ENCODE measurements at regions not wholly inside any gene's neighbourhood (a gene's known extent, or its start where the extent isn't known, plus 50 kb on each side); places are given as distances from the start of the nearest gene placed in this dataset.
"Not testable (repeated sequence)": the region's sequence is repeated elsewhere in the genome, so short reads cannot be mapped to it uniquely, and the experiment has no call there.

DNA sequence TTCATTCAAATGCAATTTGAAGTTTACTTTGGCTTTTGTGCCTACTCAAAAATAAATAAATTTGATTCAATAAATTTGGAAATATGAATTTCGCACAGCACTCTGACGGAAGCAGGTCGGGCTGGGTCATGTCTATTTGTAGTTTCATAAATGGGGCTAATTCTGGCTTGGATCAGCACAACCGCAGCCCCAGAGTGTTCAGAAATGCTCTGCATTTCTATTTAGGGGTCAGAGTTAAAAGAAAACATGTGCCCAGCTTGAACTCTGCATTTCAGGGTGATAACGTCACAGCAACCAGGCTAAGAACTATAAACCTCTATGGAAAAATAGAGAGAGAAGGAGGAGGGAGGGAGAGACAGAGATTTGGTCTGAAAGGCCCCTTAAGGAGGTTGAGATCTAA lies 480.9 kb upstream of the NOX3 start:
- DNase-seq (ENCODE audit: low spot score), result no peak

DNA sequence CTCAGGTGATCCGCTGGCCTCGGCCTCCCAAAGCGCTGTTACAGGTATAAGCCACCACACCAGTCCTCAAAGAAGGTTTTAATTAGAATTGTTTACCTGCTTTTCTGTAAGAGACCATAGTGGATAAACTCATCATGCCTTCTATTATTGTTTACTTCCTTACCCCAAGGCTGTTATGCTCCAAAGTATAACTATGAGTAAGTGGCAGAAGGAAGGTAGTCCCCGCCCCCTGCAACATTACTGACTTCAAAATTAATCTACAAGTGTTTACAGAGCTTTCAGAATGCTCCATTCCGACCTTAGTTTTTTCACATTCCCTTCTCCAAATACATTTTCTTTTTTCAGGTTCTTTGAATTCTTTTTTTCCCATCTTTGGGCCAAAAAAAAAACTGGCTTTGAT lies 480.5 kb upstream of the NOX3 start:
- DNase-seq (ENCODE audit: low spot score), result no peak

DNA sequence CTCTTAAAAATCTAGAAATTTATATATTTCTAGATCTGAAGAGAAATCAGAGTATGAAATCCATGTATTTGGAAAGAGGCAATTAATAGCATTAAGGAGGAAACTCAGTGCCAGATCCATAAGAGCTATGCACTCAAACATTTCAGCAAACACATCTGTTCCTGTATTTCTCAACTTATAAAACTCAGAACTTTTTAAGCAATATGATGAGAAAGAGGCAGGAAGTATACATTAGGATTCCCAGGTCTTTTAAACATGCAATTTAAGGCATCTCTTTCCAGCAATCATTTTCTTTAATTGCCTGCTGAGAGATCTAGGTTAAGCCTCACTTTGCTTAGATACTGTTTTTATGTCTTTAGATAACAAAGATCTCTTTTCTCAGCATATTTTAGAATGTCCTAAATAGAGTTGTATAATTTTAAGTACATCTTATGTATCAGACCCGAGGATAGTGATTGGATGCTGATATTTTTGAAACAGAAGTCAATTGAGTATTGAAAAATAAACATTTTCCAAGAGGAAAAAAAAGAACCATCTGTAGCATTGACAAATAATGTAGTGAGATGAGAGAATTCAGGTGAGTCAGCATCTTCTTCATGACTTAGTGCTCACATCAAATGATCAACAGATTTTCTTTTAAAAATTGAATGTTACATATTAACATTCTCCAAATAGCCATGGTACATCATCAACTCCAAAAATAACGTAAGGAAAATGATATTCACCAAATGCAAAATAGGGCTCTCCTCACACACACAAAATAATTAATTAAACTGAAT lies 461.4 kb upstream of the NOX3 start:
- DNase-seq (ENCODE audit: low spot score), result no peak

DNA sequence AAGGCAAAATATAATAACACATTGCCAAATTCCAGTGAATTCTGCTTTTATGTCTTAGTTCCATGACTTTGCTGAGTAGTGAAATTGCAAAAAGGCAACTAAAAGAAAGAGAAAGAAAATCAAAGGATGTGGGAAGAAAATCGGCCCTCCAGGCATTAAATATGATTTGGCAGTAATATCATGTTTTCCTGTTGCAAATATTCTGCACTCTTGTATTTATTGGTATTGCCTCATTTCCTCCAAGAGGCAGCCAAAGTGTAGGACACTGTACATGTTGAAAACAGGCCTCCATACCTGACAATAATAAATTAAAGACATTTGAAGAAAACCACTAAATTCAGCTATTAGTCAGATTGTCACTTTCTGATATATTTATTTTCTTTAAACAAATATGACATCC lies 460.0 kb upstream of the NOX3 start:
- DNase-seq (ENCODE audit: low spot score), result no peak

DNA sequence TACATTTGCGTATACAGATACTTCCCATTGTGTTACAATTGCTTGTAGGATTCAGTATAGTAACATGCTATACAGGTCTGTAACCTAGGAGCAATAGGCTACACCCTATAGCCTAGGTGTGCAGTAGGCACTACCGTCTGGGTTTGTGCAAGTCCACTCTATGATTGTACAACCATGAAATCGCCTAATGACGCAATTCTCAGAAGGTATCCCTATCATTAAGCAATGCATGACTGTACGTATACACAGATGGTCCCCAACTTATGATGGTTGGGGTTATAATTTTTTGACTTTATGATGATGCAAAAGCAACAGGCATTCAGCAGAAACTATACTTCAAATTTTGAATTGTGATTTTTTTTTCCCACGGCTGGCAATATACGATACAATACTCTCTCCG lies 458.2 kb upstream of the NOX3 start:
- DNase-seq (ENCODE audit: low spot score), result no peak

DNA sequence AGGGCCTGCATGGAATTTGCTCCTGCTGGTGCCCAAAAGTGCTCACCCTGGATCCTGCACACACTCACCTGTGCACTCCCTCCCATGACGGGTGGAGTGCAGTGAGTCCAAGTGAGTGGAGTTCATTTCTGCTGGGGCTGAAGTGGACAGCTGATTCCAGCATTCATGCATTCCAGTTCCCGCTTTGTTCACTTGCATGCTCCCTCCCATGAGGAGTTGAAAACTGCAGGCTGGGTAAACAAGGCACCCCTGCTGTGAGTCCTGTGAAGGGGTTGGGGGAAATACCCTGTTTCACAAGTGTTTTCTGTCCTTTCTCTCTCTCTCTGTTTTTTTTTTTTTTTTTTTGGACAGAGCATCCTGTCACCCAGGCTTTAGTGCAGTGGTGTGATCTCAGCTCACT lies 454.1 kb upstream of the NOX3 start:
- no peak for DNase-seq (ENCODE audit: low spot score)

DNA sequence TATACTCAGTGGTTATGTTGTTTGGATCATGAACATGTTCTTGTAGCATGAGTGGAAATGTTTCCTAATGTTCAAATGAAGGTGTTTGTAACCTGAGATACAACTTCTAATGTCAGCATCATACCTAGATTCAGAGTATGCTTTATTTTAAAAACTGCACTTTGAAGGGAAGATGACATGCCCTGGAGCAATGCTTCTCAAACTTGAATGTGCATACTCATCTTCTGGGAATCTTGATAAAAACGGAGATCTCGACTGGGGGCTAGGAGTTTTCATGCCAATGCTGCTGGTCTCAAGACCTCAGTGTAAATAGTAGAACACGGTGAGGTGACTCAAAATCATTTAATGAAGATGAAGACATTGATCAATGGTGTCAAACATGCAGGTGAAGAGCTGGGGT lies 440.0 kb upstream of the NOX3 start:
- no peak for DNase-seq (ENCODE audit: low spot score)

DNA sequence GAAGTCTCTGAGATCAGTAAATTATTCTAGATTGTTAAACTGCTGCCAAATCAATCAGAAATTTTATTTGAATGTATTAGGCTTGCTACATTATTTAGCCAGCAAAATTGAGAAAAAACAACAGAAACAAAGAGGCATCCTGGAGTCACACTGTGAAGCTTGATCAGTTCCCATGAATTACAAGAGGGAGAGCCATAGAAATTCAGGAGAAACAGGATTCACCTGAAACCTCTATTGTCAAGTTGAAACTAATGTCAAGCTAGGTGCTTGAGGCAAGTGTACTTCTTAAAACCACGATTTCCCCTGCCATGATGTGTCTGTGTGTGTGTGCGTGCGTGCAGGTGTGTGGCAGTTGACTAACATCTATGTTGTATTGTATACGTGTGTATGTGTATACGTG lies 439.1 kb upstream of the NOX3 start:
- no peak for DNase-seq (ENCODE audit: low spot score)

DNA sequence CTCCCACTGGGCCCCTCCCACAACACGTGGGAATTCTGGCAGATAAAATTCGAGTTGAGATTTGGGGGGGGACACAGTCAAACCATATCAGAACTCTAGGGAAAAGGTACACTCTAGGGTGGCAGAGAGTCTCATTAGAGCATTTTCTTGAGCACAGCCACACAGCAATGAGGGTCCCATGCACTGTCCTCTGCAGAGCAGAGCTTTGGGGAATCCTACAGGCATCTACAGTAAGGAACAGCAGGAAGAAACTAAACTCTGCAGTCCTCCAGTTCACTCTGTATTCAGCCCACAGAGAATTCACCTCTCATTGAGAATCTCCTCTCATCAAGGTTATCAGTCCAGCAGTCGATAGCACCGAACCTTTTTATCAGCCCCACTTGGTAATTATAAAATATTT lies 438.6 kb upstream of the NOX3 start:
- DNase-seq (ENCODE audit: low spot score), result no peak

DNA sequence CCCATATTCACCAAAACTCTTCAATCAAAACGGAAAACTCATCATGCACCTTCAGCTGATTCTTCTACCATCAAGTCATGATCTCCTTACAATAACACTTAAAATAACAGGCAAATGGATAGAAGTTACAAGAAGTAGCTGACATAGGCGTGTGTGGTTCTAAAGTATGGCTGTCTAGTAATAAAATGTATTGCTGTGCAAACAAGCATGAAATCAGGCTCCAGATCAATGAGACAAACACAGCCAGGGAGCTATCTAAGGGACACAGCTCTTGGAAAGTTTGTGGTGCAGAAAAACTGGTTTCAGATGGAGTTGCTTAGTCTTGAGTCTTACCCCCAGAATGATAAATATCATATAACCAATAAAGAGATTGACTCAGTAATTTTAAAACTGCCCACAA lies 434.8 kb upstream of the NOX3 start:
- DNase-seq (ENCODE audit: low spot score), result no peak

DNA sequence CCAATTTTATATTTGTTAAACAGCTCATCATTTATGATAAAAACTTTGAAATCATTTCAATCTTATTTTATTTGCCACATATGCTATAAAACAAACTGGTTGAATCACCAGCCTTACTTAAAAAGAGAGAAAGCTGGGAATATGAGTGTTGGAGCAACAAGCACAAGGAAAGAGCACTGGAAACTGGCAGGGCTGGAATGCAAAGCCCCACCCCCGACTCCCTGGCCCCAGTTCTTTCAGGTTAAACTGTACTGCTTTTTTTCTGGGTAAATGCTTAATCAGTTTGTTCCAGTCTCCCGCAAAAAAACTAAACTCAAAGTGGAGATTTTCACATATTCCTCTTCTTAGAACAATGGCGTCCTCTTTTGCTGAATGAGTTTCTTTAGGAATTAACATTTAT lies 433.8 kb upstream of the NOX3 start:
- no peak for DNase-seq (ENCODE audit: low spot score)

DNA sequence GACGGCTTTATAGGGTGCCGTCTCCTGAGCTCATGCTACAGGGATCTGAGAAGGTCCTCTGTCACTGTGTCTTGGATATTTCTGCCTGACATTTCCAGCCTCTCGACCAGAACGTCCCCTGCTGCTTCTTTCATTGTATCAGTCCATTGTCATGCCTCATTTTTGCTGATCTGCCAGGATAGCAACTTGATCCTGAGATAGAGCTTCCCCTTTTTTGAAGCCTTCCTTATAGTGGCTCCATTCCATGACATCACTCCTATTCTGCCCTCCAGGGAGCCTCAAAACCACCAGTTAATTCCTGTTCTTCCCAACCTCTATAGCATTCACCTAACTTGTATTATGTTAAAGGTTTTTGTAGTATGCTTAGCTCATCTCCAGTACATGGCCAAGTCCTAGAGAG lies 431.8 kb upstream of the NOX3 start:
- DNase-seq (ENCODE audit: low spot score), result no peak

DNA sequence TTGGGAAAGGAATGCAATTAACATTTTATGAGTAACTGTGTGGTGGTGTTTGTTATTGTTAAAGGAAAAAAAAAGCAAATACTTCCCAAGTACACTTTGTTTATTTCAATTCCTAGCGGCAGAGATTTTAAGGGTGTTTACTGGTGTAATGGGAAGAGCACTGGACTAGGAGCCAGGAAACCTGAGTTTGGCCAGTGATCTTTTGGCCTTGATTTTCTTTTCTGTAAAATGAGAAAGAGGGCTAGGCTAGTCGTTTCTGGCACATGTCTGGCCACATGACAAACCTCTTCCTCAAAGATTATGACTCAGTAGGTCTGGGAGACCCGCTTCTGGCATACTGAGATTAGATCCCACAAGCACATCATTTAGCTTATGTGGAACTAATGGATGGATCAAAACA lies 428.1 kb upstream of the NOX3 start:
- DNase-seq (ENCODE audit: low spot score), result no peak

DNA sequence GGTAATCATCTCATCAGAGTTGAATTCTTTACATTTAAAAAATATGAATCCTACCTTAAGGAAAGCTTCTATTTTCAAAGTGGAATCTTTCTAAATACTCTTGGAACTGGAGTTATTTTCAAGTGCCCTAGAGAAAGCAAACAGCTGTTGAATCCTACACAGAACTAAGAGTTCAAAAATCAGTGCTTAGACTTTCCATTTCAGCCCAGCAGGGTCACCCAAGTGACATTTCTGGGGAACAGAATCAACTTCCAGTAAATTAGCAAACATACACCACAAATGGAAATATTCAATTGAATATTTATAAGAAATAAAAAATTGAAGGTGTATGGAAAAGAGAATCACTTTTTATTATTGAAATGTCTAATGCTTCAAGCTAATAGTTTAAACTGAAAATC lies 427.7 kb upstream of the NOX3 start:
- no peak for DNase-seq (ENCODE audit: low spot score)

DNA sequence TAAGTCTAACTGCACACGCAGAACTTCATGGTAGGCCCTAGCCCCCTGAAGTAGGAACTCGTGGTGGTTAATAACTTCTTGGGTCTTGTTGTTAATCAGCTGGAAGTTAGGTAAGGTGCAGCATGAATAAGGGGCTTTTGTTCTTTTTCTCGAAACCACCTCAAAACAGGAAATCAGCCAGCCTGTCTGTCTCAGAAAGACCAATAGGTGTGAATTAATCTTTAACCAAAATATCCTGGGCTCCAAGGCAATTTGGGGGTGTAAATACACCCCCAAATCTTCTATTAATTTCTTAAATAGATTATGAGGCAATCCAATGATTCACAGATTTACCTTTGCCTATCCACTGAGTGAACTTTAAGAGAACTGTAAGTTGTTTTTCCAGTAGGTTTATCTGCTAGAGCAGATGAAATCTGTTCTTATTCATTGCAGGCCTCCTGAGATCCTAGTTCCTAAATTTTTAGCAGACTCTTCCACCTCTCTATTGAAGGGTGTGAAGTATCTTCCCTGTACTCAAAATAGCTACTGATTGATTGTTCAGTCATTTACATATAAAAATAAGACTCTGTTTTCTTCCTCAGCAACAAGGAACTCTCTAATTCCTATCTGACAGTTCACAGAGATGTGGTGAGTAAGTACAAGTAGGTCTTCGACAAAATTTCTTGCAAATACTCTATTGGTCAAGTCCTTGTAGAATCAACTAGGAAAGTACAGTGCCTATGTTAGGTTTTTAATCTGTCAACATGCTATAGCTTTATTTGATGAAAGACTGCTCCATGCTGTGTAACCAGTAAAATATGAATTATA lies 427.1 kb upstream of the NOX3 start:
- no peak for DNase-seq (ENCODE audit: low spot score)

DNA sequence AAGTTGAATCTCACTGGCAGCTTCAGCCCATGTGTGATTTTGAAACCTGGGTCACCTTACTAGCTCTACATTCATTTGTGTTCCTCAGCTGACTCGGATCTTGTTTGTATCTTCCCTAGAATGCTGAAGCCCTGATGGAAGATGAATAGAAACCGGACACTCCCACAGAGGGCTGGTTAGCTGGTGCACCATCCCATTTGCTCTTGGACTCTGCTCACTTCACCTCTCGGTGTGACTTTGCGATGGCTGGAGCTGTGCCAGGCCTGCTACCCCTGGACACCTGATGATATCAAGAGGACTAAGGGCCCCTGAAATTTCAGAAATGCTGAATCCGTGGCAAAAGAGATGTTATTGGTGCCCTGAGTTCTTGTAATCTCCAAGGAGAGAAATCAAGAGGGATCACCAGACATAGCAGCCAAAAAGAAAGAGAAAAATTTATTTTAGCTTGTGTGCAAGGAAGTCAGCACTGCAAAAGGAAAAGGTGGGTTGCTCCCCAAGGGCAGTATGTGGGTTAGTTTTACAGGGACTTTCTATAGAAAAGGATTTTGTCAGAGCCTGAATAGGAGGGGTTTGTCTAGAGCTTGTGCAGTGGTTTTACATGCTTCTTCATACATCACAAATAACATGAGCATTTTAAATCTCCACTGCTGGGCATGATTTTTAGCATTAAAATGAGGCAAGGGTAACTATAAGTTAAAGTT lies 426.3 kb upstream of the NOX3 start:
- DNase-seq (ENCODE audit: low spot score), result no peak

DNA sequence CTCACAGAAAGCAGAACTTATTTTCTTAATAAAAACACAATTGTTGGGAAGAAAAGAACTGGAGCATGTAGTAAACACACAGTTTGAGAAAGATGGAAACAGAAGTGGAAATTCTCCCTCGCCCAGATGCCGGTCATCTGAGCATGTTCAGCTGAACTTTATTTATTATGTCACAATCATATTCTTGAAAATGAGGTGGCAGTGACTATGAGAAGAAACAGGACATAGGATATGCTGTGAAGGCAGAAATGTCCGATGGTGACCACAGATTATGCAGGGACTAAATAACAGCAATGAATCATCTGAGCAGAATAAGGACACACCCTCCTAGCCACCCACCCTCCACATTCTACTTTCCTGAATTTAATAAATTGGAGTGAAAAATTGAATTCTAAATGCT lies 425.3 kb upstream of the NOX3 start:
- no peak for DNase-seq (ENCODE audit: low spot score)

DNA sequence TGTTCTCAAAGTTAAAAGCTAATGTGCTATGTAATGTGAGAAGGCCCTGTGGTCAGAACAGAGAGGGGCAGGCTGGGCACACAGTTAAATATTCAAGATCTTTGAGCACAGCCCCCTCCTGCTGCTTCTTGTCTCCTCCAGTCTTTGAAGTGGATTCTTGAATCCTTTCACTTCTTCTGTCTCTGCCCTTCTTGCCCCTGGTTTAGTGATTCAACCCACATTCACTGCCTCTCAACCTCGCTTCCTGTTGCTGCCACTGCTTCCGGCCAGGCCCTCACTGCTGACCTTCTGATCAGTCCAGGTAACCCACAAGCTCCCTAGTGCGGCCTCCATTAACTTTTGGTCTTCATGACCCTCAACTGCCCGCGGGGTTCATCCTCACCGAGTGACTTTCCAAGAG lies 417.3 kb upstream of the NOX3 start:
- no peak for DNase-seq (ENCODE audit: low spot score)

DNA sequence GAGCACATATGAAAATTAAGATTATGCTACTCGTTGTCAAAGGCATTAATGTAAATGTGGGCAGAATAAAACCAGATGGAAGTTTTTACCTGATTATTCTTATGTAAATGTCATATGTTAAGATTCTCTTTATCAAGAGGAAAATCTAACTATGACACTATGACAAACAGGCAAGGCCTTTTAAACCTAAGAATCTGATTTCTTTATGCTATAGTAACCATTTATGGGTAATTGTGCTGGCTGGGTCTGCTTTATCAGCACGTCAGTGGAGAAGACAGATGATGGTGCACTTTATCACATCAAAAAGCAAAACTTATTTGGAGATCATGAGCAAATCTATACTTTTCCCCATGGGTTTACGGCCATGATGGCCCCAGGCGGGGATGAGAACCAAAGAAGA lies 412.0 kb upstream of the NOX3 start:
- DNase-seq (ENCODE audit: low spot score), result no peak

DNA sequence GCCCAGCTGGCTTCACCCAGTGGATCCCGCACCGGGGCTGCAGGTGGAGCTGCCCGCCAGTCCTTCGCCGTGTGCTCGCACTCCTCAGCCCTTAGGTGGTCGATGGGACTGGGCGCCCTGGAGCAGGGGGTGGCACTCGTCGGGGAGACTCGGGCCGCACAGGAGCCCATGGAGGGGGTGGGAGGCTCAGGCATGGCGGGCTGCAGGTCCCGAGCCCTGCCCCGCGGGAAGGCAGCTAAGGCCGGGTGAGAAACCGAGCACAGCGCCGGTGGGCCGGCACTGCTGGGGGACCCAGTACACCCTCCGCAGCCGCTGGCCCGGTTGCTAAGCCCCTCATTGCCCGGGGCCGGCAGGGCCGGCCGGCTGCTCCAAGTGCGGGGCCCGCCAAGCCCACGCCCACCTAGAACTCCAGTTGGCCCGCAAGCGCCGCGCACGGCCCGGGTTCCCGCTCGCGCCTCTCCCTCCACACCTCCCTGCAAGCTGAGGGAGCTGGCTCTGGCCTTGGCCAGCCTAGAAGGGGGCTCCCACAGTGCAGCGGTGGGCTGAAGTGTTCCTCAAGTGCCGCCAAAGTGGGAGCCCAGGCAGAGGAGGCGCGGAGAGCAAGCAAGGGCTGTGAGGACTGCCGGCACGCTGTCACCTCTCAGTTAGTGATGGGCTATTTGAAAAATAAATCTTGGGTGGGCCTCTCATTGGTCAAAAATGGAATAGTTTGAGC lies 411.2 kb upstream of the NOX3 start:
- DNase-seq (ENCODE audit: low spot score), result not testable (repeated sequence)

DNA sequence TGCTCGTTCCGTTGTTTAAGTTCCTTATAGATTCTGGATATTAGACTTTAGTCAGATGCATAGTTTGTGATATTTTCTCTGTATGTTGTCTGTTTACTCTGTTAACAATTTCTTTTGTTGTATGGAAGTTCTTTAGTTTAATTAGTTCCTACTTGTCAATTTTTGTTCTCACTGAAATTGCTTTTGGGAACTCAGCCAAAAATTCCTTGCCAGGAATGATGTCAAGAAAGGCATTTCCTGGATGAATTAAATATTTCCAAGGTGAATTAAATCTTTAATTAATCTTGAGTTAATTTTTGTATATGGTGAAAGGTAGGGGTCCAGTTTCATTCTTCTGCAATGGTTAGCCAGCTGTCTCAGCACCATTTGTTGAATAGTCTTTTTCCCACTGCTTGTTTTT lies 406.2 kb upstream of the NOX3 start:
- DNase-seq (ENCODE audit: low spot score), result no peak

DNA sequence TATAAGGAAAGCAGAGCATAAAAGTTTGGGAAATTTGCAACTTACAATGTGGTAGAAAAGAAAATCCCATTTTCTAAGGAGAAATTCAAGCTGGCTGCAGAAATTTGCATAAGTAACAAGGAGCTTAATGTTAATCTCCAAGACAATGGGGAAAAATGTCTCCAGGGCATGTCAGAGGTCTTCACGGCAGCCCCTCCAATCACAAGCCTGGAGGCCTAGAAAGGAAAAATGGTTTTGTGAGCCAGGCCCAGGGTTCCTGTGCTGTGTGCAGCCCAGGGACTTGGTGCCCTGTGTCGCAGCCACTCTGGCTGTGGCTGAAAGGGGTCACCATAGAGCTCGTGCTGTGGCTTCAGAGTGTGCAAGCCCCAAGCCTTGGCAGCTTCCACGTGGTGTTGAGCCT lies 403.3 kb upstream of the NOX3 start:
- DNase-seq (ENCODE audit: low spot score), result not testable (repeated sequence)

DNA sequence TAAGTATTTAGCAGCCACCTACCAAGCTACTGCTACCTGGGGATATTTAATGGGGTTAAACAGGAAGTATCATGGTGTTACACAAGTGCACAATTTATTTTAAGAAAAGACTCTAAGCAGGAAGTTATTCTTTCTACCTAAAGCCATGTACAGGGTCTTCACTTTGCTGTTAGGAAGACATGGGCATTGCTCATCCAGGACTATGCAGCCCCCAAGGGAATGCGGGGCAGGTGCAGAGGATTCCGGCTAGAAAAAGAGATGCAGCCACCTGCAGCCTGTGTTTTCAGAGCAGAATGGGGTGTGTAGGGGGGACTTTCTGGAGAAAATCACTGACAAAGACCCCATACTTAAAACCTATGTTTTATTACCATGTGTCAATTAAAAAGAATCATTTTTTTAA lies 399.1 kb upstream of the NOX3 start:
- DNase-seq (ENCODE audit: low spot score), result no peak

Data from Ammon's horn (tissue), 1 donor.